ENCODE measurements at regions not wholly inside any gene's neighbourhood (a gene's known extent, or its start where the extent isn't known, plus 50 kb on each side); places are given as distances from the start of the nearest gene placed in this dataset.
"Not testable (repeated sequence)": the region's sequence is repeated elsewhere in the genome, so short reads cannot be mapped to it uniquely, and the experiment has no call there.

- no peak for DNase-seq (ENCODE audit: low read depth, low spot score)
- H3K4me3 ChIP-seq (ENCODE audit: low read length) = no peak overlapping the region
Measured at GRCh38 chr9:16281707-16282106, 588.8 kb downstream of the BNC2 start.

DNA sequence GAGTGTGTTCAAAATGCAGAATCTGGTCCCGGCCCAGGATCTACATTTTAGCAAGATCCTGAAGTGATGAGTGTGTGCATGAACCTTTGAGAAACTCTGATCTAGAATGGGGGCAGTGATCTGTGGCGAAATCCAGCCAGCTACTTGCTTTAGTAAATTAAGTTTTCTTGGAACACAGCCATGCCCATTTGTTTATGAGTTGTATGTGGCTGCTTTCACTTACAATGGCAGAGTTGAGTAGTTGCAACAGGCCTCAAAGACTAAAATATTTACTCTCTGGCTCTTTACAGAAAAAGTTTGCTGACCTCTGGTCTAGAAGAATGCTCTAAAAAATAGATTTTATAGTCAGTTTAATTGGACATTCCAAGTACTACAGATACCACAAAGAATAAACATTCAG, 588.3 kb downstream of the BNC2 start:
- DNase-seq (ENCODE audit: low read depth, low spot score) = no peak
- no peak overlapping the region for H3K4me3 ChIP-seq (ENCODE audit: low read length)

DNA sequence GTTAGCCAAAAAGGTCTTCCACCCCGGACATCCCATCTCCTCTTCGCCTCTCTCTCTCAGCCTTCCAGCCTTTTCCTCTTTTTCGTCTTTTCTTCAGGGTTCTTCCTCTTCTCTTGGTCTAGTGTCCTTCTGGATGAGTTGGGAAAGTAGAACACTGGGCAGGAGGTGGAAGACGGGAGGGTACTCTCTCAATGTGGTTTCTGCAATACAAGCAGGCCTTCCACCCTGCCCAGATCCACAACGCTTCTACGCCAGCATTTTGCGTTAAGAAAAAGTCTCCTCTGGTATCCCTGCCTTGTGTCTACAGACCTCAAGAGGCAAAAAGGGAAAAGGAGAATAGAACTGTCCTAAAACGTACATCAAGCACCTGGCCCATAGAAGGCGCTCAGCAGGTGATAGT, 587.8 kb downstream of the BNC2 start:
- no peak for DNase-seq (ENCODE audit: low read depth, low spot score)
- H3K4me3 ChIP-seq (ENCODE audit: low read length) = no peak overlapping the region

- no peak overlapping the region for H3K4me3 ChIP-seq (ENCODE audit: low read length)
- DNase-seq (ENCODE audit: low read depth, low spot score) = no peak
Measured at GRCh38 chr9:16286160-16286559, 584.3 kb downstream of the BNC2 start.

- no peak for DNase-seq (ENCODE audit: low read depth, low spot score)
- H3K4me3 ChIP-seq (ENCODE audit: low read length) = no peak overlapping the region
Measured at GRCh38 chr9:16289639-16290038, 580.8 kb downstream of the BNC2 start.

GRCh38 chr9:16290169-16290568, 580.3 kb downstream of the BNC2 start:
- no peak overlapping the region for H3K4me3 ChIP-seq (ENCODE audit: low read length)
- no peak for DNase-seq (ENCODE audit: low read depth, low spot score)

- H3K4me3 ChIP-seq (ENCODE audit: low read length) = no peak overlapping the region
- no peak for DNase-seq (ENCODE audit: low read depth, low spot score)
Measured at GRCh38 chr9:16291921-16292320, 578.5 kb downstream of the BNC2 start.

GRCh38 chr9:16293610-16294009, 576.9 kb downstream of the BNC2 start:
- DNase-seq (ENCODE audit: low read depth, low spot score) = no peak
- H3K4me3 ChIP-seq (ENCODE audit: low read length) = no peak overlapping the region

- DNase-seq (ENCODE audit: low read depth, low spot score) = no peak
- no peak overlapping the region for H3K4me3 ChIP-seq (ENCODE audit: low read length)
Measured at GRCh38 chr9:16294133-16294770, 576.2 kb downstream of the BNC2 start.

- H3K4me3 ChIP-seq (ENCODE audit: low read length); DNase-seq (ENCODE audit: low read depth, low spot score): not testable (repeated sequence)
Measured at GRCh38 chr9:16294940-16295339, 575.5 kb downstream of the BNC2 start.

DNA sequence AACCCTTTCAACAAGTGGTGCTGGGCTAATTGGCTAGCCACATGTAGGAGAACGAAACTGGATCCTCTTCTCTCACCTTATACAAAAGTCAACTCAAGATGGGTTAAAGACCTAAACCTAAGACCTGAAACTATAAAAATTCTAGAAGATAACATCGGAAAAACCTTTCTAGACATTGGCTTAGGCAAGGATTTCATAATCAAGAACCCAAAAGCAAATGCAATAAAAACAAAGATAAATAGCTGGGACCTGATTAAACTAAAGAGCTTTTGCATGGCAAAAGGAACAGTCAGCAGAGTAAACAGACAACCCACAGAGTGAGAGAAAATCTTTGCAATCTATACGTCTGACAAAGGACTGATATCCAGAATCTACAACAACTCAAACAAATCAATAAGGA, 571.1 kb downstream of the BNC2 start:
- H3K4me3 ChIP-seq (ENCODE audit: low read length); DNase-seq (ENCODE audit: low read depth, low spot score): not testable (repeated sequence)

- DNase-seq (ENCODE audit: low read depth, low spot score) = no peak
- H3K4me3 ChIP-seq (ENCODE audit: low read length) = no peak overlapping the region
Measured at GRCh38 chr9:16303506-16303905, 567.0 kb downstream of the BNC2 start.

- no peak for DNase-seq (ENCODE audit: low read depth, low spot score)
- no peak overlapping the region for H3K4me3 ChIP-seq (ENCODE audit: low read length)
Measured at GRCh38 chr9:16304301-16304700, 566.2 kb downstream of the BNC2 start.

DNA sequence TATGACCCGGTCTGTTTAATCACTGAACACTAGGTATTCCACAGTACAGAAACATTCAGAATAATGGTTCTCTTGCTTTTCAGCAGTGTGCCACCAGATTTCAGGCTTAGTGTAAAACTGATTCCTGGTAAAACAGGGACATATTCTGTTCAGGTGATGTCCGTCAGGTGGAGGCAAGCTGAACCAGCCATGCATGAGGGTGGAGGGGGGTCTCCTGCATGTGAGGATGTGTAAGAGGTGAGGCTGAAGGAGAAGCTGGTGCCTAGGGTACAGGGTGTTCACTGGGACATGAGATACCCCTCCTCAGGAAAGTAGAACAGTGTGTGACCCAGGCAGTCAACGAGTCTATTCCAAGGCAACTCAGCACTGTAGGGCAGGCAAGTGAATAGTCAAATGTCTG, 563.9 kb downstream of the BNC2 start:
- no peak overlapping the region for H3K4me3 ChIP-seq (ENCODE audit: low read length)
- DNase-seq (ENCODE audit: low read depth, low spot score) = no peak

DNA sequence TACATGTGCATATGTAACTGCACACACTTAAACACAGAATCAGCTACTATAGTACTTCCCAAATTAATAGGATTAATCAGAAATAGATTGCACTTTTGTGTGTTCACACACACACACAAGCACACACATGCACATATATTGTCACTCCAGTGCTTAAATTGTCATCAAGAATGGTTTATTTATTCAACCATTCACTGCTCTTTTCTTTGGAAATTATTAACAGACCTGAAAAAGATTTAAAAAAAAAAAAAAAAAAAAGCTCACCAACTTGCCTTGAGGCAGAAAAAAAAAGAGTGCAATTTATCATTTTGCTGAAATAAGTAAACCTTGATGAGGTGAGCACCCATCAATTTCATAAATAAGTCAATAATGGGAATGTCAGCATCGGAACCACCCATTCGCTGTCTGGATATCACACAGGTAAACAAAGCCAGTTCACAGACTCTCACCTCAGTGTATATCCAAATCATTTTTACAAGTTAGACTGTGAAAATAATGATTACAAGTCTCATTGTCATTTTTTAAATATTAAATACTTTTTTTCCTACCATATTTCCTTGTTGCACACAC, 562.8 kb downstream of the BNC2 start:
- DNase-seq (ENCODE audit: low read depth, low spot score) = no peak
- no peak overlapping the region for H3K4me3 ChIP-seq (ENCODE audit: low read length)

- DNase-seq (ENCODE audit: low read depth, low spot score) = no peak
Measured at GRCh38 chr9:16308645-16309044, 561.8 kb downstream of the BNC2 start.

DNA sequence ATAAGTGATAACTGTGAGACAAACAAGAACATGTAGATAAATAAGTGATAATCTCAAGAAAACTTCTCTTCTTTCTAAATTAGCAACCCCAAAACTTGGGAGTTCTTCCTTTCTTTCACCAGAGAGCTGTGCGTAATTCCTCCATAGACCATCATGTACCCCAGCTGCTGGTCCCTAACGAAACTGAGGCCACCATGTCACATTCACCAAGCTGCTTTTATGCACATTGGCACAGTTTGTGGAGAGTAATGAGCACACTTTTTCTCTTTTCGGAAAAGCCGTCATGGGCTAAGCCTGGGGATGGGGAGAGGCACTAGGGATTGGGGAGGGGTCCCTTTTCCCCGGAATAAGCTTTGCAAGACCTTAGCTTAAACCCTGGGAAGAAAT, 561.4 kb downstream of the BNC2 start:
- H3K4me3 ChIP-seq (ENCODE audit: low read length) = no peak overlapping the region
- DNase-seq (ENCODE audit: low read depth, low spot score) = no peak

More at GRCh38 chr9:16308645-16309044, 561.8 kb downstream of the BNC2 start:
- no peak overlapping the region for H3K4me3 ChIP-seq (ENCODE audit: low read length)

DNA sequence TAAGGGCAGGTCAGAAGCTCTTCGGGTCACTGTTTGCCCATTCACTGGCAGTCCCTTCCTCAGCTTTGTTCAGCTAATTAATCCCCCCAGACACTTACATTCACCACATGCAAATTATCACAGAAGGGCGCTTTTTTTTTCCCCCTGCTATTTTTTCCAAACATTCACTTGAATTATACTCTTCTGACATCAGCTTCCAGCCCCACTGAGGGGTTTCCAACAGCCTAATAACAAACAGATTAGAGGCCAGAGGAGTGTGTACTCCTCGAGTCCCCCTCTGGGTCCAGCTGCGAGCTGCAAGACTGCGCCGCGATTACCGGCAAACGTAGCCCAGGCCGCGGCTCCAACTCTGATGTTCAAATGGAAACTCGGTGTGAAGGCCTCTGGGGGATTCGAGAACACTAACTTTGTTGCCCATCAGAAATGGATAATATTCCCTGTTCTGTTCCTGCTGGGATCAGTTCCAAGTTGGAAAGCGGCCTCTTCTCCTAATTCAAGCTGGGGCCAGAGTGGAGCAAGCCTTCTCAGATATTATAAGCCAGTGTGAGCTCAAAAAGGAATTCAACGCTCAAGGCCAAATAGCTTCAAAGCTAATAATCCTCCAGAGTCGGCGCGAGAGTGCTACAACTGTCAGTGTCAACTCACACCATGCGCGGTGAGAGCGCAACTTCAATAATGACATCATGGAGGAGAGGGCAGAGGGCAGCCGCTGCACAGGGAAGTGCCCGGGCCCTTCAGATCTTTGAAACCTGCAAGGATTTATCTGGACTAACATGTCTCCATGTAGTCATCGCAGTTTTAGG, 560.8 kb downstream of the BNC2 start:
- no peak overlapping the region for H3K4me3 ChIP-seq (ENCODE audit: low read length)
- DNase-seq (ENCODE audit: low read depth, low spot score) = no peak

DNA sequence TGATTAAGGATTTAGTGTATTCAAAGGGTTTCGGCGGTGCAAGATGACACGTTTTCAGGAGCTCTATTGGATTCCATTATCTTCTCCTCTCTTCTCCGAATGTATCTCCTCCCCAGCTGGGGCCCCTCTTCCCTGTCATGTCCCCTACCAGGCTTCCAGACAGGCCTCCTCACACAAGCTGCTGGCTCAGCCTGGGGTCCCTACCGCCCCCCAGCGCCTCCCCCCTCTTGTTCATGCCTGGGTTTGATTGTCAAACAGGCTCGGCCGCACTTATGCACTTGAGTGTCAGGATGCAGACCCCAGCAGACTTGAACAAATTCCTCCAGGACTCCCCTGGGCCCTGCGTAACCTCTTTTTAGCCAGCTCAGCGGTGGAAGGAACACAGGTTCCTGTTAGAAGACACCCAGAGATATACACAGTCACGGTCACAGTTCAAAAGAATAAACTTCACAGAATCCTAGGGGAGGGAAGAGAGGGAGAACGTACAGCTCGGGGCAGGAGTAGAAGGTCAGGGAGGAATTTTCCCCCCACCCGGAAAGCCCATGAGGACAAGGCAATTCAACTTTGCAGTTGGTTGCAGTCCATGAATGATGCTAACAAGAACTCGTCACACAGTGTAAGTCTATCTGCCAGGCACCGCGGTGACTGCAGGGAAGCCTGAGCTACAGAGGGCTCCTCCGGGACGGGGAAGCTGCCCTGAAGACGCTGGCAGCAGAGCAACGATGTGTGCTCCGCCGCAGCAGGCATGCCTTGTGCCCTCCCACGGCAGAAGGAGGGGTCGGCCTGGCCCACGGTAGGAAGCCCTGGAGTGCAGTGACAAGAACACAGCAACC, 560.0 kb downstream of the BNC2 start:
- H3K4me3 ChIP-seq (ENCODE audit: low read length) = no peak overlapping the region
- DNase-seq (ENCODE audit: low read depth, low spot score) = no peak

GRCh38 chr9:16312116-16312515, 558.4 kb downstream of the BNC2 start:
- H3K4me3 ChIP-seq (ENCODE audit: low read length) = no peak overlapping the region
- DNase-seq (ENCODE audit: low read depth, low spot score) = no peak

Data from Jurkat, Clone E6-1 (cell line).